Stimulated activated CD4-positive, alpha-beta T cell treated with anti-CD3 and anti-CD28 coated beads, TNF-alpha, amount 100 ng/mL, for 24 hours (primary cell): ENCODE measurements at regions not wholly inside any gene's neighbourhood (a gene's known extent, or its start where the extent isn't known, plus 50 kb on each side); places are given as distances from the start of the nearest gene placed in this dataset.
"Not testable (repeated sequence)": the region's sequence is repeated elsewhere in the genome, so short reads cannot be mapped to it uniquely, and the experiment has no call there.

Source experiments
- DNase-seq, 3 experiments: peaks; one replicate each; pipeline ENCODE4 v3.0.0-alpha.2; 2020; ENCODE audit warnings: low read depth in 3 of 3

DNA sequence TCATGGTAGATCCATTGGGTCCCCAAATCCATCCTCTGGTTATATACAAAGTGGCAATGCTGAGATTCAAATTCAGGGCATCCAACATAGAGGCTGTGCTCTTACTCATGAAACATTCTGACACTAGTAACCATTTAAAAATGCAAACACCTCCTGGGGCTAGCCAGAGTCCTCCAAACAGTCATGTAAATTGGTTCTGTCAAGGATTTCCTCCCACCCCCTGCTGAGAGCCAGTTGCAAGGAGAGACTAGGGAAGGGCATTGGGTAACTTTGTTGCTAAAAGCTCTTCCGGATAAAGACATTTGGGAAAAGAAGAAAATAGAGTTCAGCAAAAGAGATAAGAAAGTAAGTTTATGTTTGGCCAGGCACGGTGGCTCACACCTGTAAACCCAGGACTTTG lies 58.3 kb downstream of the ART5 start:
- not testable (repeated sequence) for DNase-seq

DNA sequence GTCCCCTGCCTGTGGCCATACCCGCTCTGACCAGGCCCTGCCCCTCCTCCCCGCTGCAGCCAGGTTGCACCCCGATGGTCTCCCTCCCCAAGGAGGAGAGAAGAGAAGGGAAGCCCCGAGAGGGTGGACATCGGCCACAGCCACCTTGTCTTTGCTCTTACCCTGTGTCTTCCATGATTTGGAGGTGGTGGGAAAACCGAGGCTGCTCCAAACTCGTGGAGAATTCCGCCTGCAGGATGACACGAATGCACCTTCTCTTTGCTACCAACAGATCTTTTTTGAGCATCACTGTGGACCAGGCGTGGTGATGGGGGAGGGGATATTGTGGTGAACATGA lies 60.4 kb downstream of the ART5 start:
- DNase-seq, result not testable (repeated sequence)

DNA sequence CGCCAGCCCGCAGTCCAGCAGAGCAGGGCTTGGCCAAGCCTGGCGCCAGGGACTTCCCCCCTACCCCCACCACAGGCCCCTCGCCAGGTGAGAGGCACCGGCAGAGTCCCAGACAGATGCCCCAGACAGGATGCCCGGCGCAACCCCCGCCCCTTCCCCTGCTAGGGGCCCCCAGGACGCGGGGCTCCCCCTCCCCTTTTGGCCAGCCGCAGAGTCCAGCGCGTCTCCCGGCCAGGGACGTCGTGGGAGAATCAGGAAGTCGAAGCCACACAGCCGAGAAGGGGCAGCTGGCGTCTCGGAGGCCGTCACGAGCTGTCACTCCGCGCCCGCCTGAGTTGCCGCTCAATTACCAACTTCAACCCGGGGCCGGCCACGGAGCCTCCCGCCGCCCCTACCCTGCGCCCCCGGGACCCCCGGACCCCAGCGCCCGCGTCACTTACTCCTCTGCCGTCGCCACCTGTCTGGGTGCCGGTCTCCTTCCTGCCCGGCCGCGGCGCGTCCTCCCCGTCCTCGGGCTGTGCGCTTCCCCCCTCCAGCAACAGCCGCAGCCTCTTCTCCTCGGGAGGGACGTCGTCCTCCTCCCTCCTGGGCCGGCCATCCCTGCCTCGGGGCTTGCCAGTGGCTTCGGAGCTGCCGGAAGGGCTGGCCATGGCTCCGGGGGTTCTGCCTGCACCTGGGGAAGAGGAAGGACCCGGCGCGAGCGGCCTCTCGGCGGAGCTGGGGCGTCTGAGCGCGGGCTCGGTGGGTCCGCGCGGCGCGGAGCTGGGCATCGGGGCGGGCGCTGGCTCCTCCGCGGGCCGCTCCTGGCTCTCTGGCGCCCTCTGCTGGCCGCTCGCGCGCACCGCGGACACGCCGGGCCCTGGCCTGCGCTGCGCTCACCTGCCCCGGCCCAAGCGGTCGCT lies 61.1 kb downstream of the ART5 start:
- DNase-seq, result peak; percentile 32 to 60 (median 35)

DNA sequence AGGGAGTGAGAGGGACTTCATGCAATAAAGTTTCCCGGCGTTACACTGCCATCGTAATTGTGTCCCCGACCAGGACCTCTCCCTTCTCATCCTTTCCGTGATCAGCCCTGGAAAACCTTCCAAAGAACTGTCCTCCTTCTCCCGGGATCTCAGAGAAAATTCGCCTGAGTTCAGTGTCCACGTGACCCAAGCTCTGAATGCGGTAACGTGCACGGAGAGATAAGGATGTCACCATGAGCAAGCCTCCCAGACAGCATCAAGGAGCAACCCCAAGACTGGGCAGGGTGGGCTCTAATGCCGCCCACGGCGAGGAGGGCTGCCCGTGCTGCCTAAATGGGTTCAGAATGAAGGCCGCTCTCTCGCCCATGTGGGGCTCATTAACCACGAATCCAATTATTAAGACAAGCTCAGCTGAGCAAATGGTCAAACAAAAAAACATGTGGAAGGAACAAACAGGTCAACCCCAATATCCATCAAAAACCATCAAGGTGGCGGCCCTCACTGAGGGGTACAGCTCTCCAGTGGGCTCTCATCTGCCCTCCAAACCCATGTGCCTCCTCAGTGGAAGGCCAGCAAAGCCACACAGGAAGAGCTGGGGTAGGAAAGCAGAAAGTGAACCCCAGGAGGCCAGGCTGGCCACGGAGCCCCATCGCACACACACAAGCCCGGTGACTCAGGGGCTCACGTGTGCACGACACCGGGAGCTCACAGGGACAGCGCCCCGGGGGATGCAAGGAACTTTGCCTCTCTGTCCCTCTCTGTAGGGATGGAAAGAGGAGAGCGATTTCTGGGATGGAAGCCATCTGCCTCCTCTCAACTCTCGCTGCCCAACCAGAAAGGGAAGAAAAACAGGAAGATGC lies 62.0 kb downstream of the ART5 start:
- not testable (repeated sequence) for DNase-seq

DNA sequence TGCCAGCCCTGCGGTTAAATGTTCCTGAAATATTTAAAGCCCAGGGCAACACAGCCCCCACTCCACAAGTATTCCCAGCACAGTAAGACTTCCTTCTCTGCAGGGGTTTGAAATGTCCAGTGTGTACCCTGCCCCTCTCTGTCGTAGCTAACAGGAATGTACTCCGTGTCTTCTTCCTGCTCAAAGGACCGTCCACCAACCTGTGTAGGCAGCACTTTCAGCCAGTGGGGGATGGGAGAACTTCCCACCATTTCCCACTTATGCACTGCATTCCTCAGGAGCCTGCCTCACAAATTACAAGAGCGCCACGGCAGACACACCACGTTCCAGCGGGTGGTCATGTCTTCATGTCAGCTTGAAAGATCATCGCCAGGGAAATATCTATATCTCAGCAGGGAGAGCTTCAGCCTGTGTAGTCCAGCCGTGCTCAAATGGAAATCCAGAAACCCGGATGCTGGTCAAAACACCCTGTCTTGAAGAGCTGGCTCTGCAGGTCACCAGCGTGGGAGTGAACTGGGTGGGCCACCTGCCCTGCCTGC lies 65.7 kb downstream of the ART5 start:
- DNase-seq, result not testable (repeated sequence)

DNA sequence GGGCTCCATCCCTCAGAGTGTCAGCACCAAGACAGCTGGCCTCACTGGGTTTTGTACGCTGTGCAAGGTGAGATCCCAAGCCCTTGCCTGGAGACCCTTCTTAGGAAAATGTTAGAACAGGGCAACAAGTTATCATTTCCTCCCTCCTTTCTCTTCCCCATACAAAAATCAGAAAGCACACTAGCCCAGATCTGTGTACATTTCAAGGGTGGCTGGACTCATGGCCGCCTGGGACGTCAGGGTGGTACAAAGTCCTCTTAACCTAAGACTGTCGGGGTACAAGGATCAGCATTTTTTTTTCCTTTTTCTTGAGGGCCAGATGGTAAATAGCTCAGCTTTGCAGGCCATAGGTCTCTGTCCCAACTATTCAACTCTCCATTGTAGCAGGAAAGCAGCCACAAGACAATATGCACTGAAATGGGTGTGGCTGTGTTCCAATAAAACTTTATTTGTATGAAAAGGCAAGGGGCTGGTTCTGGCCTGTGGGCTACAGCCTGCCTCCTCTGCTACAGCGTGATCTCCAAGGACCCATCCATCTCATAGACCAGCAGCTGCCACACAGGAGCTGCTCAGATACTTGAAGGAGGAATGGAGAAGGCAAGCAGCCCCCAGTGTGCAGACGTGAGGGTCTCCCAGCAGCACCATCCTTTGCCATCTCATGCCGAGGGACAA lies 68.7 kb downstream of the ART5 start:
- DNase-seq, result not testable (repeated sequence)

DNA sequence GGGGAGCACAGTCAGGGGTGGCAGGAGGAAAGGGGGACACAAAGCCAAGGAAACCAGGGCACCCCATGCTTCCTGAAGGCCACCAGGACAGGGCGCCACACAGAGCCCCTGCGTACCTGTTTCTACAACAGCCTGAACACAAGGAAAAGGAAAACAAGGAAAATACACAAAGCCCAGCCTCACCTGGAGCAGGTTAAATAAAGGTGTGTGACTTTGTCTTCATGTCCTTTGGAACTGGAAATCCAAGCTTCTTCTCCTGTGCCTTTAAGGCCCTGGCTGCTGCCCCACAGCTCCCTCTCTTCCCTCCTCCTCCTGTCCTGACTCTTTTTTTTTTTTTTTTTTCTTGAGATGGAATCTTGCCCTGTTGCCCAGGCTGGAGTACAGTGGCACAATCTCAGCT lies 70.0 kb downstream of the ART5 start:
- not testable (repeated sequence) for DNase-seq

DNA sequence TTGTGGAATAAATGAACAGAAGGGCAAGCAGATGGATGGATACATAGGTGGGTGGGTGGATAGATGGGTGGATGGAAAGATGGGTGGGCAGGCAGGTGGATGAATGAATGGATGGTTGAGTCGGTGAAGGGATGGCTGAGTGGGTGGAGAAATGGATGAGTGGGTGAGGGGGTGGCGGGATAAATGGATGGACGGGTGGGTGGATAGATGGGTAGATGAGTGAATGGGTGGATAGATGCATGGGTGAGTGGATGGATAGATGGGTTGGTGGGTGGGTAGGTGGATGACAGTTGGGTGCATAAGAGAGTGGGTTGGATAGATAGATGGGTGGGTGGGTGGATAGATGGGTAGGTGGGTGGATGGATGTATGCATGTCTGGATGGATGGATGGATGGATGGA lies 76.0 kb downstream of the ART5 start:
- DNase-seq, result not testable (repeated sequence)

DNA sequence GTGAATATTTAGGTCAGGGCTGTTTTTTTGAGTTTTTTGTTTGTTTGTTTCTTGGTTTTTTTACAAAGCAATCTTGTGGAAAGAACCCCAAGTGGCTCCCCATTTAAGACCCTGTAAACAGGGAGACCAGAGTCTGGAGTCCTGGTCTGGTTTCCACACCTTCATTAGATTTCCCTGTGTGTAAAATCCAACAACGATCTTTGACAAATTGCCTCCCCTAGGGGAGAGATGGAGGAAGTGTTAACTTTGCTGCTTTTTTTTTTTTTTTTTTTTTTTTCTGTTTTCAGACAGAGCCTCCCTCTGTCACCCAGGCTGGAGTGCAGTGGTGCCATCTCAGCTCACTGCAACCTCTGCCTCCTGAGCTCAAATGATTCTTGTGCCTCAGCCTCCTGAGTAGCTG lies 77.4 kb downstream of the ART5 start:
- DNase-seq, result not testable (repeated sequence)

DNA sequence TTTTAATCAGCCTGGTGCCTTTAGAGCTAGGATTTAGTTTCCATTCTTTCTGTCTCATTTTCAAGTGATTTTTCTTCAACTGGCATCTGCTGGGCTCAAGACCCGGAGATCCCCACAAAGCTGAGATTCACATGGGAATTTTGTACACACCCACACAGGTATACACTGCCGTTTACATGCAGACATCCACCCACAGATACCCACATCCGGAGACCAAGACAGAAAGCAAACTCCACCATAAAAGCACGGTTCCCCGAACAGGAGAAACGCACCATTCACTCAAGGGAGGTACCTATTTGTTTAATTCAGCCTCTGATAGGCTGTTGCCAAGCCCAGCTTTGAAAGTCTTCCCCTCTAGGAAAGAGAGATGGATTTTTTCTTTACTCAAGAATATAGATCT lies 87.2 kb downstream of the ART5 start:
- DNase-seq, result peak in 2 of 3 experiments; percentile 14 to 31

DNA sequence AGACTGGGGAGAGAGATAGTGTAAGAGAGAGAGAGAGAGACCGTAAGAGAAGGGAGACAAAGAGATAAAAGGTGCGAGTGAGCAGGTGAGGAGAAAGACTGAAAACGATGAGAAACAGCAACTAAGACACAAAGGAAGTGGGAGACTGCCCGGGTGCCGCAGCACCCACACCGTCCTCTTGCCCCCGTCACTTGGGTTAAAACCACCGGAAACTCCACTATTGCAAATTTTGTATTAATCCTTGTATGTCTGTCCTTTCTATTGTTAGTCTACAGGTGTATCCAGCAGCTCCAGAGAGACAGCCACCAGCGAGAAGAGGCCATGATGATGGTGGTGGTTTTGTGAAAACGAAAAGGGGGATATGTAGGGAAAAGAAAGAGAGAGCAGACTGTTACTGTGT lies 96.8 kb downstream of the ART5 start:
- not testable (repeated sequence) for DNase-seq

DNA sequence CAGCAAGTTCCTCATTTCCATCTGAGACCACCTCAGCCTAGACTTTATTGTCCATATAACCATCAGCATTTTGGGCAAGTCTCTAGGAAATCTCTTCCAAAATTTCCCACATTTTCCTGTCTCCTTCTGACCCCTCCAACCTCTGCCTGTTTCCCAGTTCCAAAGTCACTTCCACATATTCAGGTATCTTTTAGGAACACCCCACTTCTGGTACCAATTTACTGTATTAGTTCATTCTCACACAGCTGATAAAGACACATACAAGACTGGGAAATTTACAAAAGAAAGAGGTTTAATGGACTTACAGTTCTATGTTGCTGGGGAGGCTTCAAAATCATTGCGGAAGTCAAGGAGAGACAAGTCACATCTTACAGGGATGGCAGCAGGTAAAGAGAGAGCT lies 103.6 kb downstream of the ART5 start:
- DNase-seq, result not testable (repeated sequence)

DNA sequence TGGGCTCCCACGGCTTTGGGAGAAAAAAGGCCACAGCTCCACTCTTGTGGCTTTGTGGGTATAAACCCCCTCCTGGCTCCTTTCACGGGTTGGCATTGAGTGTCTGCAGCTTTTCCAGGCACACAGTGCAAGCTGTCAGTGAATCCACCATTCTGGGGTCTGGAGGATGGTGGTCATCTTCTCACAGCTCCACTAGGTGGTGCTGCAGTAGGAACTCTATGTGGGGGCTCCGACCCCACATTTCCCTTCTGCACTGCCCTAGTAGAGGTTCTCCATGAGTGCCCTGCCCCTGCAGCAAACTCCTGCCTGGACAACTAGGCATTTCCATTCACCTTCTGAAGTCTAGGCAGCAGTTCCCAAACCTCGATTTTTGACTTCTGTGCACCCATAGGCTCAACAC lies 104.5 kb downstream of the ART5 start:
- not testable (repeated sequence) for DNase-seq

DNA sequence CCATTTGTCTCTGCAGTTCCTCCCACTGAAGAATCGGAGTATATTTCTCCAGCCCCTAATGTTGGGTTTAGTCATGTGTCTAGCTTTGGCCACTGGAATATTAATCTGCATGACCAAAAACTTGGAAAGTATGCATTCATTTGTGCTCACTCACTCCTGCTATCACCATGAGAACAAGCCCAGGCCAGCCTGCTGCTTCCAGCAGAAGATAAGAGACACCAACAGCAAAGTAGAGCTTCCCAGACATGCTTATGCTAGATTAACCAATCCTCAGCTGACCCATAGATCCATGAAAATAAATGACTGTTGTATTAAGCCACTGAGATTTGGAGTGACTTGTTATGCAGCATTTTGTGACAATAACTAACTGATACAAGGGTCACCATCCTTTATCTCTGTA lies 108.8 kb downstream of the ART5 start:
- not testable (repeated sequence) for DNase-seq

DNA sequence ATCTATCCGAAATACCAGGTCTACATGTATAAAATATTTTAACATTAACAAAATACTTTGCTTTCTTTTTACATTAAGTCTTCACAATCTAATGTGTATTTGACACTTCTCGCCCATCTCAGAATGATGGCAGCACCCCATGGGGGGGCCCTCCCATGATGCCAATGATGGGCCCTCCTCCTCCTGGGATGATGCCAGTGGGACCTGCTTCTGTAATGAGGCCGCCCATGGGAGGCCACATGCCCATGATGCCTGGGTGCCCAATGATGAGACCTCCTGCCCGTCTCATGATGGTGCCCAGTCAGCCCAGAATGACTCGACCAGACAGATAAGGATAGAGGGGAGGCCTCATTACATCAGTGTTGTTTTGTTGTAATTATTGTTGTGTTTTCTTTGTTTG lies 110.5 kb downstream of the ART5 start:
- DNase-seq, result not testable (repeated sequence)

DNA sequence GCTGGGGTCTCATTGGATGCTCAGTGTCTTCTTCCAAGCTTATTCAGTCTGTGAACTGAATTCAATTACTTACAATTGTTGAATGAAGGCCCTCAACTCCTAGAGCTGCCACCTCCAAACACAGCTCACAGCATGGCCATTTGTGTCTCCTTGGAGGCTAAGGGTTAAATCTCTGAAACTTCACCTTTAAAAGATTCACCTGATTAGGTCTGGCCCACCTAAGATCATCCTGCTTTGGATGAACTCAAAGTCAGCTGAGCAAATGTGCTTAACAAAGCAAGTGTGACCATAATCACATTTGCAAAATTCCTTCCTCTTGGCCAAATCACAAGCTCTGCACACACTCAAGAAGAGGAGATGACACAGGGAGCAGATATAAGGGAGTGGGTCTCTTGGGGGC lies 118.2 kb downstream of the ART5 start:
- DNase-seq, result not testable (repeated sequence)

DNA sequence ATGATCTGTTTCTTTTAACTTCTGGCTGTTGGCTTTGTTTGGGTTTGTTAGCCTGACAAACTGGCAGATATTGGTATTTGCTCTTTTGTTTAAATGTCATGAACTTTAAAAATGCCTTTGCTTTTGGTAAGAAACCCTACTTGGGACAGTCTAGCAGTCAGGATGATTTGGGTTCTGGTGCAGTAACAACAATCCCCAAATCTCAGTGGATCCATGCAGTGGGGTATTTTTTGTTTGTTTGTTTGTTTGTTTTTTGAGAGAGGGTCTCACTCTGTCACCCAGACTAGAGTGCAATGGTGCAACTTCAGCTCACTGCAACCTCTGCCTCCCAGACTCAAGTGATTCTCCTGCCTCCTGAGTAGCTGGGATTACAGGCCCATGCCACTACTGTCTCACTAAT lies 120.9 kb downstream of the ART5 start:
- not testable (repeated sequence) for DNase-seq

DNA sequence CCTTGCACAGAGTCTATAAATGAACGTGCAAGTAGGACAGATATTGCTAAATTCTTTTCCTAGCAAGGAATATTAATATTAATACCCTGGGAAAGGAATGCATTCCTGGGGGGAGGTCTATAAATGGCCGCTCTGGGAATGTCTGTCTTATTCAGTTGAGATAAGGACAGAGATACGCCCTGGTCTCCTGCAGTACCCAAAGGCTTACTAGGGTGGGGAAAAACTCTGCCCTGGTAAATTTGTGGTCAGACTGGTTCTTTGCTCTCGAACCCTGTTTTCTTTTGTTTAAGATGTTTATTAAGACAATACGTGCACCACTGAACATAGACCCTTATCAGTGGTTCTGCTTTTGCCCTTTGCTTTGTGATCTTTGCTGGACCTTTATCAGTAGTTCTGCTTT lies 122.0 kb downstream of the ART5 start:
- not testable (repeated sequence) for DNase-seq

DNA sequence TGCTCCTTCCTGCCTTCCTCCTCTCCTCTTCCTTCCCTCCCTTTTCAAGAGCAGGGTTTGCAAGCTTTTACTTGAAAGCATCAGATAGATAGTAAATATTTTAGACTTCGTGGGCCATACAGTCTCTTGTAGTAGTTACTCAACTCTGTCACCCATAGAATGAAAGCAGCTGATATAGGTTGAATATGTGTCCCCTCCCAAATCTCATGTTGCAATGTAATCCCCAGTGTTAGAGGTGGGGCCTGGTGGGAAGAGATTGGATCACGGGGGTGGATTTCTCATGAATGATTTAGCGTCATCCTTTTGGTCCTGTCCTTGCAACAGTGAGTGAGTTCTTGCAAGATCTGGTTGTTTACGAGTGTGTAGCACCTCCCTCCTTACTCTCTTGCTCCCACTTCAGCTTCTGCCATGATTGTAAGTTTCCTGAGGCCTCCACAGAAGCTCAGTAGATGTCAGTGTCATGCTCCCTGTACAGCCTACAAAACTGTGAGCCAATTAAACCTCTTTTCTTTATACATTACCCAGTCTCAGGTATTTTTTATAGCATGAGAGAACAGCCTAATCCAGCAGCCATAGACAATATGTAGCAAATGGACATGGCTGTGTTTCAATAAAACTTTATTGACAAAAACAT lies 124.7 kb downstream of the ART5 start:
- DNase-seq, result not testable (repeated sequence)

DNA sequence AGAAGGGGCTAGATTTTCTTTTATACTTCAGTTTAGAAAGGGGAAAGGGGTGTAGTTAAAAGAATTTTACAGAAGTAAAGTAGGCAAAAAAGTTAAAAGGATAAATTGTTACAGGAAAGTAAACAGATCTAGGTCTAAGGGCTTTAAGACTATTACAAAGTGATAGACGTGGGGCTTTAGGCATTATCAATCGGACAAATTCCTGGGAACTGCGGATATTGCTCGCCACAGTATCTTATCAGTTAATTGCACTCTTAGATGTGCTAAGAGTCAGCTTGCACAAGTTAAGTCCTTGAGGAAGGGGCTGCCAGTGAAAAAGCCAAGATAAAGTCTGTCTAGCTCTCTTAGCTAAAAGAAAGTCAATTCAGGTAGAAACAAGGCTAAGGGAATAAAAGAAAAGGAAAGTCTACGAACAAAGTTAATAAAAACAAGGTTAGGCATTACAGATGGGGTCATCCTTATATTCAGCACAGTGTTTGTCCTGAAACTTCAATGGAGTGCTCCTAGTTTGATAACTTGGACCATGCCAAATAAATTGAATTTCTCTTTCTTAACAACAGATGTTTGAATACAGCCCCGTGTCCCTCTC lies 125.4 kb downstream of the ART5 start:
- not testable (repeated sequence) for DNase-seq
